Activated CD4-positive, alpha-beta T cell treated with anti-CD3 and anti-CD28 coated beads, Interleukin-2, Interleukin-4, amounts not matched to agents 100 ng/mL and 50 ng/mL, durations not matched to agents 16 hours and 8 hours (primary cell): ENCODE measurements at regions not wholly inside any gene's neighbourhood (a gene's known extent, or its start where the extent isn't known, plus 50 kb on each side); places are given as distances from the start of the nearest gene placed in this dataset.

Source experiments
- DNase-seq: peaks from one replicate; pipeline ENCODE4 v3.0.0-alpha.2; 2020; ENCODE audit warnings: low spot score

DNA sequence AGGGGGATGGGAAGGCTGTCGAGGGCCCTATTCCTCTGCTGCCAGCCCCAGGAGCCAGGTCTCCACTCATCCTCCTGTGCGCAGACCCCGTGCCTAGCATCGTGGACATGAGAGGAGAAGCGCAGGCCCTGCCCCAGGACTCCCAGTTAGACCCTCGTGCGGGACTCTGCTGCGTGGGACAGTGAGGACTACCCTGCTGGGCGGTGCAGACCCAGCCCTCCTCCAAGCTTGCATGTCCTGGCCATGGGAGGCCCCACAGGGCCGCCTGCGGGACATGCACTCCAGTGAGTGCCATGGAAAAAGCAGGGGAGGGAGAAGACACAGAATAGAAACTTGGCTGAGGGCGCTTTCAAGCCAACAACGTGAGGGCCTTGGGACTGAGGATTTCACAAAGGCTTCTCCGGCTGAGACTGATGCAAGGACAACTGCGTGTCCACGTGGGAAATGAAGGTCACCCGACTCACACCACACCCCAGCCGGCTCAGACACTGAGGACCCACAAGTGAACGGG, 62.6 kb upstream of the IQSEC1 start:
- DNase-seq, result no peak

- no peak for DNase-seq
Measured at GRCh38 chr3:13135251-13135810, 62.1 kb upstream of the IQSEC1 start.

DNA sequence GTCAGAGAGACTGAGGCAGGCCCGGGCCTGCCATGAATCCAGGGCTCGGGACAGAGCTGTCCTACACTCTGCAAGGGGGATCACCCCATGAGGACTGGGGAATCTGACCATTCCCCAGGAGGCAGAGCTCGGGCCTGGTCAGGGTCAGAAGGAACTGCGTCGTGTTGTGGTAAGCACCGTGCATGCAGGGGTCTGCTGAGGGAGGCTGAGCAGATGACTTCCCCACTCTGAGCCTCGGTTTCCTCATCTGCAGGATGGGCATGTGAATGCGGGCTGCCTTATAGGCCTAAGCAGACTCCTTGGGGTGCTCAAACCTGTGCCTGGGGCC, 61.6 kb upstream of the IQSEC1 start:
- no peak for DNase-seq

DNA sequence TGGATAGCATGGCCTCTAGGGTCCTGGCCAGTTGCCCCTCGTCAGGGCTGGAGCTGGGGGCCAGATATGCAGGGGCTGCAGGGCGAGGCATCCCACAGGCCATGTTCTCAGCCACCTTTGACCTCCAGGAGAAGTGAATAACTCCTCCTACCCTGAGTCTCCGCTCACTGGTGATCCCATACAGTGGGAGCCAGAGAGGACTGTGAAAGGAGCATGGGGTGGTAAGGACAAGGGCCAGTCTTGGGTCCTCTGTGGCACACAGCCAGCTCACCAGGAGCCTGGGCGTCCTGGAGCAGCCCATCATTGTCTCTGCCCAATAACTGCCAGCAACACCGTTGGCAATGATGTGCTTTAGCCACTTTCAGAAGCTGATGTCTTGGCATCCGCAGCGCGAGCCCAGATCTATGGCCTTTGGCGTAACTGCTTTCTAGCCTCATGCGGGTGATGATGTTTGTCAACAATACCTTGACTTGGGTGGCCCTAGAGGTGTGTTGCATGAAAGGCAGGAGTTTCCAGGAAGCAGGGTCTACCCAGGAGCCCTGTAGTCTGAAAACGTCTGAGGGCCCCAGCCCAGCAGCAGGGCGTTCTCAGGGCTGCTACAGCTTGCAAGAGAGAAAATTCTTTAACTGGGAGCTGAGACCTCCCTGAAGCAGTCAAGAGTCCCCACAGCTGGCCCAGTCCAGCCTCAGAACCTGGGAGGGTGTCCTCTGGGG, 61.1 kb upstream of the IQSEC1 start:
- no peak for DNase-seq

DNA sequence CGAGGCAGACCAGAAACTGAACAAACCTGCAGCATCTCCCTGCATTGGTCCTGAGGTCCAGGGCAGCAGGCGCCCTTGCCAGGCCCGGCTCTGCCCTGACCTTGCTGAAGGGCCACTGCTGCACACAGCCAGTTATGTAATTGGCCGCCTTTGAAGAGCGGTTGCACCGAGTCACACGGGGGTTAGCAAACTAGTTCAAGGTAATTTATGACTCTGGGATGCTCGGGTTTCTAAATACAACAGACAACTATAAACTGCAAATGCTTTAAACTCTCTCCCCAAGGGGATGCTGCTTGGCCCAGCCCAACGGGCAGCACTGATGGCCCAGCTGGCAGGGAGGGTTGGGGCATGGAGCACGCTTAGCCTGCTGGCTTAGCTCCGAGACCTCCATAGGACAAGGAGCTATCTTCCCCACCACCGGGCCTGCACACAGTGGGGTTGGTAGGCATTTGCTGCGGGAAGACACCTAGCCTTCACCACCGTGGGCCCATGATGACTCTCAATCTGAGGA, 60.3 kb upstream of the IQSEC1 start:
- DNase-seq, result no peak

GRCh38 chr3:13132731-13133410, 59.6 kb upstream of the IQSEC1 start:
- no peak for DNase-seq

GRCh38 chr3:13132281-13132680, 59.1 kb upstream of the IQSEC1 start:
- no peak for DNase-seq

- no peak for DNase-seq
Measured at GRCh38 chr3:13130464-13131193, 57.4 kb upstream of the IQSEC1 start.

GRCh38 chr3:13125092-13126015, 52.1 kb upstream of the IQSEC1 start:
- DNase-seq, result no peak

DNA sequence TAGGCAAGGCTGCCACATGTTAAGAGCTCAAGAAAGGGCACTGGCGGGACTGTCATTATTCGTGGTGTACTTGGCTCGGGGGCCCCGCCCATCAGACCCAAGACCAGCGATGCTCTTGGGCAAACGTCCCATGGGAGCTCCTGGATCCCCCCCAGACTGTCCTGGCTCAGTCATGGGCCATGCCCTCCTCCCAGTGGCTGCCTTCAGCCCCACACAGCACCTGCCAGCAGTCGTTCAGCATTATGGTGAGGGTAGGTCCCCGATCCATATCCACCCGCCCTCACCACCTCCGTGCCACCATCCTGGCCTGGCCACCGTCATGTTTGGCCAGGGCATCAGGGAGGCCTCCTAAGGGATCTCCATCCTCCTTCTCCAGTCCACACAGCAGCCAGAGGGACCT, 51.4 kb upstream of the IQSEC1 start:
- DNase-seq, result no peak

DNA sequence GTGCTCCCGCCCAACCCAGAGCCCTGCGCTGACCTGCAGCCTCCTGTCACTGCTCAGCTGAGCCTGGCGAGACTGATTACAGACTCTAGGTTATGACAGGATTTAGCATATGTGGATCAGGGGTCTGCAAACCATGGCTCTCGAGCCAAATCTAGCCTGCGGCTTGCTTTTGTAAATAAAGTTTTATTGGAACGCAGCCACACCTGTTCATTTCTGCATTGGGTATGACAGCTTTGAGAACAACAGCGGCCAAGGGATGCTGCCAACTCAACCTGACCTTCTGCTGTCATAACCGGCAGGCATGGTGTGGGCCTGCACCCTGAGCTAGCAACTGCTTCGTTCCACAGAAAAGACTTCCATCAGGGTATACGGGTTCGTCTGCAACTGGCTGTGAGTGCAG, 50.5 kb upstream of the IQSEC1 start:
- no peak for DNase-seq

DNA sequence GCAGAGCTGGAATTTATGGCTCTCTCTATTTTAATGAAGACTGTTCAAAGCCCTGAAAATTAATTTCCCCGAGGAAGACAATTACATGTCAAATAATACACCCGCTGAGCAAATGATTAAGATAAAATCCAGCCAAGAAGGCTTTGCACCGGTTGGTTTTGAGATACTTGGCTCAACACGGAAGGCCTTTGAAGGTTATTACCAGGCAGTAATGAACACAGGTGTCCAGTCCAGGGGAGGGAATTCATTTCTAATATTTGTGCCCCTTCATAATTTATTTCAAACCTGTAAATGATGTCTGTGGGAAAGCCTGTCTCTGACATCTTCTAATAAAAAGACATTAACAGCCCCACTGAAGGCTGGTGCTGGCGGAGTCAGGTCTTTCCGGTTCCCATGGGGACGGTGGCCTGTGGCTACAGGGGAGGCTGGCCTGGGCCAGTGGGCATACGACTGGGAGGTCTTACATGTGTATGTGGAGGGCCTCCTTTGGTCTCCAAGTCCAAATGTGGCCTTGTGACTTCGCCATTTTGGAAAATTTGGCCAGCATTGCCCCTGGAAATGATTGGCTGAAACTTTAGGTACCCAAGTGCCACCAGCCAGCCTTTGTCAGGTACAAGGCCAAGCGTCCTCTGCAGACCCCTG, 49.9 kb upstream of the IQSEC1 start:
- no peak for DNase-seq
